NCI-H1417 (cell line): ENCODE measurements at regions not wholly inside any gene's neighbourhood (a gene's known extent, or its start where the extent isn't known, plus 50 kb on each side); places are given as distances from the start of the nearest gene placed in this dataset.
"Not testable (repeated sequence)": the region's sequence is repeated elsewhere in the genome, so short reads cannot be mapped to it uniquely, and the experiment has no call there.

ENCODE experiments used
- DNase-seq, 3 experiments: peaks; one replicate each; lab custom pipeline; 2025; lab: John Stamatoyannopoulos, UW

DNA sequence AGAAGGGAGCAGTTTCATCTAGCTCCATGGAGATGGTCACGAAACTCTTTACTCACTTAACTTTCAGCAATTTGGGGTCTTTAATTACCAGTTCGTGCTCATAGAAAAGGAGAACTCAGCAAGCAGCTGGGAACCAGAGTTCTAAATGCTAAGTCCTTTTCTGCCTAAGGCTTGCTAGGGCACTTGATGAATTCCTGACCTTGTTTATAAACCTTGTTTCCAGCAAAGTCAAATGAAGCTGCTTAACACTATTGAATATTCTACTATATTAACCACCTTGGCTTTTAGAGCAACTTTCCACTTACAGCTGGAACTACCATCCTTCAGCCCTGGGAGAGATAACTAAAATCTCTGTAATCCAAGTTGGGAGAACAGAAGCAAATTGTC, 79.5 kb upstream of the TSC22D2 start:
- no peak for DNase-seq

DNA sequence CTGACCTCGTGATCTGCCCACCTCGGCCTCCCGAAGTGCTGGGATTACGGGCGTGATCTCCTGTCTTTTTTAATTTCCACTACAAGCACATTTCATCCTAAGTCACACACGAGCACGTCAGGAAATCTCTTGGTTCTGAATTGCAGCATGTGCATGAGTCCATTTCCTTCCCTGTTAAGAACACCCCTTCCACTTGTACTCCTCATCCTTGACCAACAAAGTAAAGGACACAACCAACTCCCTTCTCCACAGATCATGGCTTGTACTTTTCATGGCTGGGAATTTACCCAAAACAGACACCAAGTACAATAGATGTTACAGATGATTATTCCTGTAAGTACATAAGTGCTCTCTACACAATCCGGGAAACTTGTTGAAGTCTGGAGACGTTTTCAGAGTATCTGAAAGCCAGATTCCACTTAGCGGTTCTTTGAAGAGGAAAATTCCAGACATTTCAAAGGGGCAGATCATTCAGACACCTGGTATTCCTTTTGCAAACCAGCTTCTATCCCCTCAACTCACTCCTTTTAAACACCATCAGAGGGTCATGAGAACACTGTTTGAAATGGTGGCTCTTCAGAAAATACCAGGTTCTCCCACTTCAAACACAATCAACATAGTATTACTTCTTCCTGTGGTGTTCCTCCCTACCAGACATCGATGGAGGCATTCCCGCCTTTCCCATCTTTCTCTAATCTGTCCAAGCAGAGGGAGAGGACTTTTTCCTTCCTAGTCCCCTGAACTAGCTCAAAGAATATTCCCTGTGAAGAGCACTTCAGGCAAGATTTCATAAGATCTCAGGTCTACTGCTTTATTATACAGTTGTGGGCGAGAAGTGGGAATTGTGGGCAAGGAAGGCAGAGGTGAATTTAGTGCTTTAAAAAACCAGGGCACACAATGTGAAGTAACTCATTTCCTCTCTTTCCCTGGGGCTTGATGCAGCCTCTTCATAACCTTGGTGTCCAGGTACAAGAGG, 80.1 kb upstream of the TSC22D2 start:
- DNase-seq = peak in 1 of 3 experiments; percentile 90

DNA sequence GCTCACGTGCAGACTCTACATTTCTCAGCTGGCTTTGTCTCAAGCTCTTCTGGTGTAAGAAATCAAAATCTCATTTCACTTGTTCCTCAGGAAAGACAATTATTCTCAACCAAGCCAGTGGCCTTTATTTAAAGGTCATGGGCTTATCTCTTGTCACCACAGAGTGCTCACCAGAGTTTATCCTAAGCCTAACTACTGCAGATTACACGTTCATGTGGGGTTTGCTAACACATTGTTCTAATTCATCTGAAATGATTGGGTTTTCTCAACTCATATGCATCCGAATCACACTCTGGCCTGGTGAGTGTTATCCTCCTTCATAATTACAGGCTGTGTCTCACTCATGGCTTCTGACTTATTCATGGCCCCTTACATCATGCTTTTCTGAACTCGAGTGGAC, 83.3 kb upstream of the TSC22D2 start:
- DNase-seq = peak in 2 of 3 experiments; percentile 62 to 81

DNA sequence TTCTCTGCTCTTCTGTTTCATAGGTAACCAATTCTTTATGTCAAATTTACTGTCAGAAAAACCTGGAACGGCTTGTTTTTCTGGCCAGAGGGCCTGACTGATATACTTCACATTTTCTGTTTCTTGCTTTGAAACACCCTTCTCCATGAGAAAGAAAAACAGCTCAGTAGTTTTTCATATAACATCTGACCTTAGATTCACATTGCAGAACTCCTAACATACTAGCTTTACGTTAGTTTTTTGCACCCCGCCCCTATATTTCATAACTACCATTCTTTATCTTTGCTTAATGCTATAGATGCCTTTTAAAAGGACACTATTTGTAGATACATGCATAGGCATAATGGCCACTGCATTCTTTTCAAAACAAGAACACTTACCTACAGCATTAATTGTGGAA, 83.9 kb upstream of the TSC22D2 start:
- DNase-seq = no peak

DNA sequence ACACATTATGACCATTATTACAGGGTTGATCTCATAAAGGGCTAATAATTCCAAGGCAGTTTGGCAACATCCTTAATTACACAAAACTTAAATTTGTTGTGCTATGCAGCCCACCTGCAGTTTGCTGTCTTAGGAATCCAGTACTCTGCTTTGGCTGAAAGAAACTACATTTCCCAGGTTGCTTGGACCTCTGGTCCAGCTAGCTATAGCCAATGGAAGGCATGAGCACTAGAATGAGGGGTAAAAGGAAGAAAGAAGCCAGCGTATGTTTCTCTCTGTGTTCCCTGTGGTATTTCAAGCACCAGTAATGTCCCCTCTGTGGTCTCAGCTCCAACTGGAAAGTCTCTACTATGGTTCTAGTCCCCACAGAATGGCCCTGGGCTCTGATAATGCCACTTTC, 84.3 kb upstream of the TSC22D2 start:
- no peak for DNase-seq

DNA sequence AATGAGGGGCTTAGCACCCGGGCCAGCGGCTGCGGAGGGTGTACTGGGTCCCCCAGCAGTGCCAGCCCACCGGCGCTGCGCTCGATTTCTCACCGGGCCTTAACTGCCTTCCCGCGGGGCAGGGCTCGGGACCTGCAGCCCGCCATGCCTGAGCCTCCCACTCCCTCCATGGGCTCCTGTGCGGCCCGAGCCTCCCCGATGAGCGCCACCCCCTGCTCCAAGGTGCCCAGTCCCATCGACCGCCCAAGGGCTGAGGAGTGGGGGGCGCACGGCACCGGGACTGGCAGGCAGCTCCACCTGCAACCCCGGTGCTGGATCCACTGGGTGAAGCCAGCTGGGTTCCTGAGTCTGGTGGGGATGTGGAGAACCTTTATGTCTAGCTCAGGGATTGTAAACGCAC, 85.0 kb upstream of the TSC22D2 start:
- not testable (repeated sequence) for DNase-seq

DNA sequence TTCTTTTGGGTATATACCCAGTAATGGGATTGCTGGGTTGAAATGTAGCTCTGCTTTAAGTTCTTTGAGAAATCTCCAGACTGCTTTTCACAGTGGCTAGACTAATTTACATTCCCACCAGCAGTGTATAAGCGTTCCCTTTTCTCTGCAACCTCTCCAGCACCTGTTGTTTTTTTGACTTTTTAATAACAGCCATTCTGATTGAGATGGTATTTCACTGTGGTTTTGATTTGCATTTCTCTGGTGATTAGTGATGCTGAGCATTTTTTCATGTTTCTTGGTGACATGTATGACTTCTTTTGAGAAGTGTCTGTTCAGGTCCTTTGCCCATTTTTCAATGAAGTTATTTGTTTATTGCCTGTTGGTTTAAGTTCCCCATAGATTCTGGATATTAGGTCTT, 87.1 kb upstream of the TSC22D2 start:
- not testable (repeated sequence) for DNase-seq

DNA sequence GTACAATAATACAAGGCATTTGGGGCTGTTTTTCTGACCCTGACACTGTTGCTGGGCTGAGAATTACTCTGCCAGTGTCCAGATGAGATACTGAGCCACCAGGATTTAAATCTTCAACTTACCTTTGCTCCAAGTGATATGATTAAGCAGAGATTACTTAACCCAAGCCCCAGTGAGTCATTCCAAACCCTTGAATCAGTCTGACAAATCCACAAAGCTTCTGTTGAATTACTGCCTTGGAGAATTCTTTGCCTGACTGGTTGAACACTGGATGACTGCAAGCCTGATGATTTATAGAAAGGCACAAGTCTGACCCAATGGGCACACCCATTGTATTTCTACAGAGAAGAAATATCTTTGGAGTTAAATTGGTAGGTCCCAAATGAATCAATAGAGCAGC, 88.2 kb upstream of the TSC22D2 start:
- no peak for DNase-seq

DNA sequence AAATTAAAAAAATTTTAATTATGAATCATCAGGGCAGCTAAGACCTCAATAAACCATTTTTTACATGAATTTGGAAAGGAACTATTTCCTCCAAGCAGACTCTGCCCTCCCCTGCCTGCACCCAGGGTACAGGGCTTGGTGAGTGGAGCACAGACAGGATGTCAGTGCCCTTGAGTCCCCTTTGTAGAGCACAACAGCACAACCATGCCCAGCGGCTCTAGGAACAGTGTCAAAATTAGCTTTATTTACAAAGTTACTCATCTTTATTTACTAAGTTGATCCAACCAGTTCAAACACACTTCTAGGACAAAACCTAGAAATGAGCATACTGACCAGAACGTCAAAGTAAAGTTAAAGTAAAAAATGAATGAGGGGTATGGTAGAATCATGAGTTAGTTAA, 90.6 kb upstream of the TSC22D2 start:
- no peak for DNase-seq

DNA sequence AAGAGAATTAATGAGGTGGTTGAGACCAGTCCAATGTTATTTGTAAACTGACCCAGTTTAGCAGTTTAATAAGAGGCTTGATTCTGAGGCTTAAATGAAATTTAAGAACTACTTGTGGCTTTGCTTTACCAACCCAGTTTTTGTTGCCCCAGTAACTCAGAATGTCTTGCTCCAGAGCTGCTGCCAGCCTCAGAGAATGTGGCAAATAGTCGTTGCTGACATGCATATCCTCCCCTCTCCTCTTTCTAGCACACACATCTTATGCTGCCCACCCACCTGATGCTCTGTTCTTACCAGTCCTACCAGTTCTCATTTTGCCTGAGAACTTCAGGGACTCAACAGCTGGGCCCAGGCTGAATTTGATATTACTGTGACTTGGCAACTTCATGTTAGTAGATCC, 92.4 kb upstream of the TSC22D2 start:
- no peak for DNase-seq

DNA sequence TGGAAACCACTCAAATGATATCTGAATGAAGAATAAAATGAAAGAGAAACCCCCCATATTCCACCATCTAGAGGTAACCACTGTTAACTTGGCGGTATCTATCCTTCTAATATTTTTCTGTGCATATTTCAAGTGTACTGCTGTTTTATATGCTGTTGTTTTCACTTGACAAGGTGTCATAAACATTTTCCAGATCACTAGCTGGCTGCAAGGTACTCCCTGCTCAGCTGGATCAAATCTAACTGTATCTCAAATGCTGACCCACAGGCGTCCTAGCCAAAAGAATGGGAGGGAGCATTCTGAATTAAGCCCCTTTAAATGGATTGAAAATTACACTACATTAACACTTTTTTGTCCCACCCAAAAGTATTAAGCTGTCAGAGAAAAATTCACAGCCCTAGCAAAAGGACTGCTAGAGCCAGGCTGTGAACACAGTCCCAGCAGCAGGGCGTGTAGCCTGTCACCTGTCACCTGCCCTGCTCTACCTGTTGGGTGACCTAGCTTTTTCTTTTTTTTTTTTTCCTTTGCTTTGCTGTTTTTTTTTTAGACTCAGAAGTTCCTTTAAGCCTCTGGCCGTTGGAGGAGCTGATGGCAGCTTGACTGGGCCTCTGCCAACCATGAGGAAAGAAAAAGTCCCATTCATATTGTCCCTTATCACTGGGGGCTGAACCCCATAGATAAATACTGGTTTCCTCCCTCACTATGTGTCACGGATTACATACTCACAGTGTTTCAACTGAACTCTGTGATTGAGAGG, 93.7 kb upstream of the TSC22D2 start:
- DNase-seq = peak in 1 of 3 experiments; percentile 49

DNA sequence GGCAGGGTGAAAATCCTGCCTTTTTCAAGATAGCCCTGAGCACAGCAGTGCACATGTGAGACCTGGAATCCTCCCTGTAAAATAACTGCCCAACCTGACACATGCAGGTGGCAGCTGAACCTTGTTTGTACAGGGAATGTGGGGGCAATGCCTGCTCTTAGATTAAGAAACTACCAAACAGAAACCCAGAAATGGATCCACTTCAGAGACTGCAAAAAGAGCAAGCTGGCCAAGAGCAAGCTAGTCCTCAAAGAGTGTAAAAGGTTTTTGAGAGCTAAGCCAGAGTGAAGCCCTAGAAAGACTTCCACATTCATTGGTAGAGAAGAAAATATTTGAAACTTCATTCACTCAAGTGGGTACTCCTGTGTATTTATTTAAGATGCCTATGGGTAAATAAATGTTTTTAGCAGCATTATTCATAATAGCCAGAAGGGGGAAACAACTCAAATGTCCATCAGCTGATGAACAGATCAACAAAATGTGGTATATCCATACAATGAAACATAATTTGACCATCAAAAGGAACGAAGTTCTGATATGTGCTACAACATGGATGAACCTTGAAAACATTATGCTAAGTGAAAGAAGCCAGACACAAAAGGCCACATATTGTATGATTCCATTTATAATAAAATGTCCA, 96.0 kb upstream of the TSC22D2 start:
- no peak for DNase-seq

DNA sequence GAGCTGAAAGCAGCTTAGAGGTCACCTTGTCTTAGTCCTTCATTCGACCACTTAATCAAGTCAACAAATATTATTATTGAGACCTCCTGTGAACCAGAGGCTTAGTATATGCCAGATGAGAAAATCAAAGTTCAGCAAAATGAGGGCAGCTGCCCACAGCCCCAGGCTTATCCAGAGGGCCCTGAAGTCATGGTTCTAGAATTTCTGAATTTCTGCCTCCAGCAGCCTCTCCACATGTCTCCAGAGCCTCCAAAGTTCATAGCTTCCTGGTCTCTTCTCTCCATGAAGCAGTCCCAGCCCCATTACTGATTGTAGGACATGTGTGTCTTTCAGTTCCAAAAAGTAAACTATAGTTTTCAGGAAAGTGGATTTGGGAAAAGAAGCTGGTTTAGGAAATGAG, 96.9 kb upstream of the TSC22D2 start:
- DNase-seq = no peak

DNA sequence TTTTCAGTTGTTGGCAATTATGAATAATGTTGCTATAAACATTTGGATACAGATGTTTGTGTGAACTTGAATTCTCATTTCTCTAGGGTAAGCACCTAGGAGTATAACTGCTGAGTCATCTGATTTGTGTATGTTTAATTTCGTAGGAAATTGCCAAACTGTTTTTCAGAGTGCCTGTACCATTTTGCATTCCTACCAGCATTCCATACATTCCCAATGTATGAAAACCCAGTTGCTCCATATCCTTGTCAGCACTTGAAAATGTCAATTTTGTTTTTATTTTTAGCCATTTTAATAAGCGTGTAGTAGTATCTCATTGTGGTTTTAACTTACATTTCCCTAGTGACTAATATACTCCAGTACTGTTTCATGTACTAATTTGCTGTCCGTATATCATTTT, 98.5 kb upstream of the TSC22D2 start:
- no peak for DNase-seq

DNA sequence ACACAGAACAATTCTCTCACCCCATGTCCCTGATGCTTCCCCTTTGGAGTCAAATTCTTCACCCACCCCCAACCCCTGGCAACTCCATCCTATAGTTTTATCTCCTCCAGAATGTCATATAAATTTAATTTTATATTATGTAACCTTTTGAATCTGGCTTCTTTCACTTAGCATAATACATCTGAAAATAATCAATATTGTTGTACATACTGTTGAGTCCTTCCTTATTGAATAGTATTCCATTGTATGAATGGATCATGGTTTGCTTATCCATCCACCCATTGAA, 98.9 kb upstream of the TSC22D2 start:
- DNase-seq = no peak

DNA sequence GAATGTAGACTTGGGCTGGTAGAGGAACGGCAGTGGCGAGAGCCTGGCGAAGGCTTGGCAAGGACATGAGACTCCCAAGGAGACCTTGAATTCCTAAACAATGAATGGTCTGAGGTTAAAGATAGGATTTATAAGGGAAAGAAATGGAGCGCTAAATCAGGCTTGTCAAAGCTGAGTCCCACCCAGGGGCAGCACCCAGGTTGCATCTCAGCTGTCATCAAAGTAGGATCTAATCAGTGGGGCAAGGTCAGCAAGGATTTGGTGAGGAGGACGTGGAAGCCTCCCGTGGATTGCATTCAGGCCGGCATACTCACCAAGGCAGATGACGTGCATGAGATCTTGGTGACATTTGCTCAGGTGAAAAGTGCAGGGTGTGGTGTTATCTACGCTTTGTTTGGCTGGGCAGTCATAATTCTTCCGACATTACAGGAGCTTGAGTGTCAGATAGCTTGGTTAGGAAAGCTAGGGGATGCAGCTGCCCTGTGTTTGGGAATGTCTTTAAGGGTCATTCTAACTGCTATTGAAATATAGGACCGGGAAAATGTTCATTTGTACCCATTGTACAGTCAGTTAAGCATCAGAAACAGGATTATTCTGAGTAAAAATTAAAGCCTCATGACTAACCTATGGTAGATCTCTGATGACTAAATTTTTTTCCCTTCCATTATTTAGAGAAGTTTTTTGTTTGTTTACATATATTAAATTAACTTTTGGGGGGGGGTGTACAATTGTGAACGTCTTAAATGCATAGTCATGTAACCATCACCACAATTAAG, 99.4 kb upstream of the TSC22D2 start:
- DNase-seq = no peak

DNA sequence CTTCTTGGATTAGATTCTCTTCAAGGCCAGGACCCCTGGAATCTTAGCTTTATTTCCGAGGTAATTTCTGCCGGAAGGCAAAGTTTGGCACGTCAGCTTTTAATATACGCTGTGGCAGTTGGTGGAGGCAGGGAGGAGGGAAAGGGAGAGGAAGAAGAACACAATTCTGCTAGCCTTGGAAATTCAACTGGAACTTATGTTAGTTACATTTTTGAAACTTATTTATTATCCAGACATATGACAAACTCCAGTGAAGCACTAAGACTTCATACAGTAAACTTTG, 100.1 kb upstream of the TSC22D2 start:
- no peak for DNase-seq

DNA sequence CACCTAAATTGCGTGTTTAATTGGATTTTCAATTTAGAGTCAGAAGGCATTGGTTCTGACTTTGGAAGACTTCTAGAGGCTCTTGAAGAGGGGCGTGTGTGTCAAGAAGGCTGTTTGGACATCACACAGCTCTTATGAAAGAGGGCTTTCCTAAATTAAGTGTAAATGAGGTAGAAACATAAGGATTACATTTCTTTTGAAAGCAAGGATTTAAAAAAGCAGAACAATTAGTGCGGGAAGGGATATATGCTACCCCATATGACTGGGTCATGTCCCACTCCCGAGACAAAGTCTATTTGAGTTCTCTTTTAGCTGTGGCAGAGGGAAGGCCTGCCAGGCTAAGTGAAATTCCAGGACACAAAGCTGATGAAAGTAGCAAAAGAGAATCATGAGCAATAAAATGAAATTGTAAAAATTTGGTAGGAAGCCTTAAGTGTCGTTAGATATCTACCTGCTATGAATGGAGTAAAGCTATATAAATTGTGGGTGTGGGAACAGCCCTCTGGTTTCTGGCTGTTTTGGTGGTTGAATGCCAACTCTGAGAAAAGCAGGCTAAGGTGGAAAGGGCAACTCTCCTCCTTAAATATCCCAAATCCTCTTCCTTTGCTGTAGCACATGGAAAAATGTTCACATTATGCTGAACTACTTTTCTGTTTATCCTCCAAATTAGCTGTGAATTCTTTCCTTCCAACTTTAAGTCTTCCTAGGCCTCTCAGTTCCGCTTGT, 100.6 kb upstream of the TSC22D2 start:
- DNase-seq = no peak

DNA sequence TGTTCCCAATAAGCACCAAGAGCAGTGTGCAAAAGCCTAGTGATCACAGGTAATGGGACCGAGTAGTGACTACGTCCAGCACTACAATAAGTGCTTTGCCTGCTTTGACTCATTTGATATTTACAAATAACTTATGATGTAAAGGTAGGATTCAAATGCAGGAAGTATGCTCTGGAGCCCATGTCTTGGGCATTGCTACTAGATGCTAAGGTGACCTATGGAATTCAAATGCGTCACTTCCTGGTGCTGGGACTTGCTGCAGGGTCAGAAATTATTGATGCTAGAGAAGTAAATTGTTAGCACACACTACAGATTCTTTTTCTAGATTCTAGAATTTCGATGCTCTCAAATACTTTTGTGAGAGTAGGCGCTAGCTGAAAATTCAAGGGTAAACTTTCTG, 101.2 kb upstream of the TSC22D2 start:
- DNase-seq = no peak

DNA sequence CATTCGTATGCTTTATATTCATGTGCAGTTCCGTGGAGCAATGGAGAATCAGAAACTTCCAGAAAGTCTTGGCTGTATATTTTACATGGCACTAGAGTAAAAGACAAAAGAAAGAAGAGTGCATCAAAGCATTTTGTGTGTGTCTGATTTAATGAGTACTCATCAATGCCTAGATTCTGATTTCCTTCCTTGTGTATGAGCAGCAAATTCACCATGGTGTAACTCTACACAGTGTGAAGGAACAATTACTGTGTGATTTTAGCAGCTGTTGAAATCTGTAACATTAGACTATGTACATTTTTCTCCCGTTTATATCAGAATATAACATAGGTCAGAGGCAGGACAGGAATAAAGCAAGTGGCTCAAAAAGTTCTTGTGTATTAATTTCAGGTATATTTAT, 102.0 kb upstream of the TSC22D2 start:
- DNase-seq = no peak

DNA sequence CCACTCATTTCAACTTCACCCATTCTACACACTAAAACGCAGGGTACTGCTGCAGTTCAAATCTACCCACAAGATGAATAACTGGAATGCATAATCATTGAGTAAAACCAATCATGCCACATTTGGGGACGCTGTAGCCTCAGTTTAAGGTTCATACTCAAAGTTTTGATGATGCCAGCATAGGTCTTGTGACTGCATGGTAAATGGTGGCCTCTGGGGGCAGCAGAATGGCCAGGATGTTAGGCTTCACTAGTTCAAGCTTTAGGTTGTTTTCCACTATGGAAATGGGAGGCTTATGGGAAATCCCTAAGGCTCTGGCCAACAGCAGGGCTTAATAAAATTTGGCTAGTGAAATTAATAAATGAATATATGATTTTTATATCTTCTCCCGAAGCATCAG, 104.3 kb upstream of the TSC22D2 start:
- no peak for DNase-seq

DNA sequence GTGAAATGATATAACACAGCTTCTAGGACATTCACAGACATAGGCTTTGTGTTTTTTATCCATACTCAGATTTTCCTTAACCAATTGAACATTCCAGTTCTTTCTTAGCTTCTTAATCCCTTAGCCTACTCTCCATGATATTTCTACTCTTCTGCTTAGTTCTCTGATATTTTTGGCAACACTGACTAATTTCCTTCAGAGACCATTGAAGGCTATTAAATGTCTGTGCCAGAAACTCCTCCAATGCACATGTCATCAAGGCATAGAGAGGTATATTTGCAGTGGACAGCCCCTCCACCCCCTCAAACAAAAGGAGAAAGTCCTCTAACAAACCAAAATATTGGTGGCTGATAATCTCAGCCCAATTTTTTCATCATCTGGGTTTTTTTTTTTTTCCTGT, 105.9 kb upstream of the TSC22D2 start:
- no peak for DNase-seq
